ENCODE measurements at regions not wholly inside any gene's neighbourhood (a gene's known extent, or its start where the extent isn't known, plus 50 kb on each side); places are given as distances from the start of the nearest gene placed in this dataset.
A peak's percentile ranks its signal among the peaks of the same experiment; 100 is the strongest.

DNA sequence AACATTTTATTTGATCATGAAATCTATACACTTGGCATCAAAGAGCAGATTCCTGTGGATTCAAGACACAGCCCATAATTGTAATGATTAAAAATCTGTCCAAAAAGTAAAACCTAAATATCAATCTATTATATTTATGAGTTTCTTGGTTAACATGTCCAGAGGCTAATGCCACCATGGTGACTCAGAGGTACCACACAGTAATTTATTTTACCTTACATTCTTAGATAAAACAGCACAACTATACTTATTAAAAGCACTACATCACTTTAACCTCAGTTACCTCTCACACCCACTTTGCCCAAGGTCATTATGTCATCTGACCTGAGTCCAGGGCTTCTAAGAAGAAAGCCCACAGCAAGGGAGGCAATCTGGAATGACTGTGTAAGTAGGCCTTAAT is 519.2 kb downstream of the RASEF start:
- no peak overlapping the region for H3K4me3 ChIP-seq
- no peak for DNase-seq
- H3K9me3 ChIP-seq, result no peaks in the 10 kb centered on the region
- no peak overlapping the region for H3K27ac ChIP-seq
- no peaks in the 10 kb centered on the region for H3K27me3 ChIP-seq
- no peaks in the 10 kb centered on the region for H3K36me3 ChIP-seq
- H3K4me1 ChIP-seq, result peaks cover 0 to 21% (median 0%) of the 10 kb centered on the region in 3 donors
- intact Hi-C loops (cut with DNase I), result no loop called here
- no peak for TF ChIP-seq POLR2A (IDR thresholded peaks at IDR 0.05)
- TF ChIP-seq, protein P1, sequence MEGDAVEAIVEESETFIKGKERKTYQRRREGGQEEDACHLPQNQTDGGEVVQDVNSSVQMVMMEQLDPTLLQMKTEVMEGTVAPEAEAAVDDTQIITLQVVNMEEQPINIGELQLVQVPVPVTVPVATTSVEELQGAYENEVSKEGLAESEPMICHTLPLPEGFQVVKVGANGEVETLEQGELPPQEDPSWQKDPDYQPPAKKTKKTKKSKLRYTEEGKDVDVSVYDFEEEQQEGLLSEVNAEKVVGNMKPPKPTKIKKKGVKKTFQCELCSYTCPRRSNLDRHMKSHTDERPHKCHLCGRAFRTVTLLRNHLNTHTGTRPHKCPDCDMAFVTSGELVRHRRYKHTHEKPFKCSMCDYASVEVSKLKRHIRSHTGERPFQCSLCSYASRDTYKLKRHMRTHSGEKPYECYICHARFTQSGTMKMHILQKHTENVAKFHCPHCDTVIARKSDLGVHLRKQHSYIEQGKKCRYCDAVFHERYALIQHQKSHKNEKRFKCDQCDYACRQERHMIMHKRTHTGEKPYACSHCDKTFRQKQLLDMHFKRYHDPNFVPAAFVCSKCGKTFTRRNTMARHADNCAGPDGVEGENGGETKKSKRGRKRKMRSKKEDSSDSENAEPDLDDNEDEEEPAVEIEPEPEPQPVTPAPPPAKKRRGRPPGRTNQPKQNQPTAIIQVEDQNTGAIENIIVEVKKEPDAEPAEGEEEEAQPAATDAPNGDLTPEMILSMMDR (IDR thresholded peaks at IDR 0.05), result no peak

DNA sequence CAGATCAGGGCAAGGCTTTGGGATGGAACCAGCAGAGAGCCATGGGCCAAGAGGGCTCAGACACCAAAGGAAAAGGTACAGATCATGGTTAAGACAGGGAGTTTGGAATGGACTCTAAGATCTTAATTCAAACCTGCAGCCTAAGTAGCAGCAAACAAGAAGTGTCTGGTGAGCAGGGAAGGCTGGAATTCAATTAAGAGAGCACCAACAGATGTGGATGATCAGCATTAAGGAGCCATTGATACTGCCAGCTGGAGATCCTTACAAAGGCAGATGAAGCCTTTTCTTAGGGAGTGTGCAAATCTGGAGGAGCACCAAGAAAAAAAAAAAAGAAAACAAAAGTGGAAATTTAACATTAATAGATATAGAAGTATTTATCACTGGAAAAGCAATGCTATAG is 516.8 kb downstream of the RASEF start:
- TF ChIP-seq, protein P1 (IDR thresholded peaks at IDR 0.05), result no peak
- no peak for TF ChIP-seq POLR2A (IDR thresholded peaks at IDR 0.05)
- no peaks in the 10 kb centered on the region for H3K27me3 ChIP-seq
- no peak overlapping the region for H3K4me3 ChIP-seq
- no peak for DNase-seq
- no peaks in the 10 kb centered on the region for H3K36me3 ChIP-seq
- intact Hi-C loops (cut with DNase I), result no loop called here
- H3K27ac ChIP-seq, result no peak overlapping the region
- peaks cover 0 to under 1% (median 0%) of the 10 kb centered on the region in 3 donors for H3K4me1 ChIP-seq
- H3K9me3 ChIP-seq, result no peaks in the 10 kb centered on the region

DNA sequence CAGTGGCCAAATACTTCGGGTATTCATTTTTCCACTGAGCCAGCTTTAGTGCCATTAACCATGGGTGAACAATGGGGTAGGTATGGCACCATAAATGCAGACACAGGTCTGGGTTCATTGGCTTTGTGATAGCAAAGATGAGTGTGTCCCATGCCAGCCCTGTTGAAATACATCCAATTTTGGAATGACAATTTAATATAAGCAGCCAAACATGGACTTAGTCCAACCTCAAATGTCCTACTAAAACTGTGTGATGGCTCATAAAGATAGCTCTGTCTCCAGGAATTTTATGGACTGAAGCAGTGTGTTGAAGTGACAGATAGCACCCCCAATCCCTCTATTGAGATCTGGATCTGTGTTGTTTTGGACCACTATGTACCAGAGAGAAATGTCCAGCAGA is 514.9 kb downstream of the RASEF start:
- Histone ChIP-seq H3K27ac (no peak overlapping the region), H3K9me3 (no peaks in the 10 kb centered on the region), H3K4me3 (no peak overlapping the region), H3K27me3 (no peaks in the 10 kb centered on the region), H3K36me3 (no peaks in the 10 kb centered on the region), H3K4me1 (peaks cover 0 to 13% (median 0%) of the 10 kb centered on the region in 3 donors)
- DNase-seq, result no peak
- intact Hi-C loops (cut with DNase I), result no loop called here
- 75 to 83% methylated on average over 1 of the region's 1 CpG for WGBS, 2 donors
- TF ChIP-seq, protein P1 (IDR thresholded peaks at IDR 0.05), result no peak
- TF ChIP-seq POLR2A (IDR thresholded peaks at IDR 0.05), result no peak

DNA sequence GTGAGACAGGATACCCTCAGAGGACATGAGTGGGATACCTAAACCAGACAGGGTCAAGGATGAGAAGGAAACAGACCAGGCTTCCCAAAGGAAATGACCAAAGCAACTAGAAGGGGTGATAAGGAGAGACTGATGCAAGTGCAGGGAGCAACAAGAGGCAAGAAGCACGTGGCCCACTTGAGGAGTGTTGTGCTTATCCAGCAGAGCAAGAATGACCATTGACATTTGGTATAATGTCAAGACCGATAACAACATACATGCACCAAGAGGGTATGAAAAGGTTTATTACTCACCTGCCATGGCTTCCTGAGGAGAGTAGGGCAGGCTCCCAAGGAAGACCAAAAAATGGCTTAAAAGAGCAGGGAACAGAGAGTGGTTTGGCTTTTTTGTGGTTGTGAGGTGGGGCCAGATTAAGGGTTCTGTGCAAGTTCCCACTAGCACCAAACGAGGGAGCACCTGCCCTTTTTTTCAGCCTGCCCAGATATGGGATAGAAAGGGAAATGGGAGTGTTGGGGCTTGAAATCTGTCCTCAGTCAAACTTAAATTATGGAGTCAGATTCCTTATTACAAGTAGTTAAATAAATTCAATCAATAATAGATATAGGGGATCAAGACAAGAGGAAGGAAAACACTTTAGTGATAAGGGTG is 513.6 kb downstream of the RASEF start:
- WGBS, 2 donors, result 63 to 65% methylated on average over 3 of the region's 3 CpGs
- TF ChIP-seq POLR2A (IDR thresholded peaks at IDR 0.05), result no peak
- TF ChIP-seq, protein P1 (IDR thresholded peaks at IDR 0.05), result peak in 1 of 6 experiments; percentile 15
- Histone ChIP-seq H3K36me3 (no peaks in the 10 kb centered on the region), H3K4me3 (no peak overlapping the region), H3K9me3 (no peaks in the 10 kb centered on the region), H3K27me3 (no peaks in the 10 kb centered on the region), H3K4me1 (peaks cover 0 to 13% (median 0%) of the 10 kb centered on the region in 3 donors), H3K27ac (no peak overlapping the region)
- intact Hi-C loops (cut with DNase I), result no loop called here
- no peak for DNase-seq

DNA sequence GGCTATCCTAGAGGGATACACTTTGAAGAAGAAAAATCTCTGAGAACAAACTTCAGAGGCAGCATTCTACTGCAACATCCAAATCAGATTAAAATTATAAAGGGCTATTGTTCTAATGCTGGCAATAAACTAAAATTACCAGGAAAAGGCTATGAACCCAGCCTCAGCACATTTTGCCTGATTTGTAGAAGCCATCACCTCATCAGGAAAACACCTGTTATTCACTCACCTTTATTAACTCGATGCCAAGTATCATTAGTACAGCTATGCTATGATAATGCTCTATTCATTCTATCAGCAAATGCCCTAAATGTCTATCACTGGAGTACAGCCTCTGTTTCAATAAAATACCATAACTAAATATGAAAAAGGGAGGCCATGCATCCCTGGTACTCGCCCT is 510.2 kb downstream of the RASEF start:
- Histone ChIP-seq H3K9me3 (no peaks in the 10 kb centered on the region), H3K36me3 (no peaks in the 10 kb centered on the region), H3K4me3 (no peak overlapping the region), H3K27me3 (no peaks in the 10 kb centered on the region), H3K27ac (no peak overlapping the region), H3K4me1 (peaks cover 0 to 13% (median 0%) of the 10 kb centered on the region in 3 donors)
- no peak for DNase-seq
- WGBS, 2 donors, result 67 to 68% methylated on average over 2 of the region's 2 CpGs
- TF ChIP-seq, protein P1 (IDR thresholded peaks at IDR 0.05), result no peak
- no peak for TF ChIP-seq POLR2A (IDR thresholded peaks at IDR 0.05)
- intact Hi-C loops (cut with DNase I), result no loop called here

Measured in esophagus squamous epithelium (tissue), 5 donors.